Uterus (tissue), 2 donors: ENCODE measurements at regions not wholly inside any gene's neighbourhood (a gene's known extent, or its start where the extent isn't known, plus 50 kb on each side); places are given as distances from the start of the nearest gene placed in this dataset.

ENCODE experiments used
- POLR2A ChIP-seq, 2 donors: fragments of 450-650 bp; IDR thresholded peaks; one replicate each; pipeline ENCODE4 v1.6.1; 2016; ENCODE audit warnings: antibody characterized with exemption in 2 of 2, mild to moderate bottlenecking in 1 of 2, moderate library complexity in 1 of 2
- TF ChIP-seq, protein P1 (sequence below), 4 experiments: fragments of 200-600 bp in 2 of 4; fragments of 450-650 bp in 2 of 4; sonication (generic) in 2 of 4; IDR thresholded peaks; one replicate each; pipeline ENCODE4 v1.5.1; 2016 to 2019; ENCODE audit warnings: antibody characterized with exemption in 4 of 4, mild to moderate bottlenecking in 2 of 4, moderate library complexity in 1 of 4

DNA sequence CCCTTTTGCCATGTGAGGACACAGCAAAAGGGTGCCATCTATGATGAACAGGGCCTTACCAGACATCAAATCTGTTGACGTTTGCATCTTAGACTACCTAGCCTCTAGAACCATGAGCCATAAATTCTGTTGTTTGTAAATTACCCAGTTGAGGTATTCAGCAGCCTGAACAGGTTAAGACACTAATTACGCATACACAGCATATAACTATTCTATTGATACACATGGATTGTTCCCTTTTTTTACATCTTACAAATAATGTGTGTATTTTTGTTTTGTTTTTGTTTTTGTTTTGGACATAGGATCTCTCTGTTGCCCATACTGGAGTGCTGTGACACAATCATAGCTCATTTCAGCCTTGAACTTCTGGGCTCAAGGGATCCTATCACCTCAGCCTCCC is 255.5 kb downstream of the OPA1 start:
- TF ChIP-seq, protein P1, sequence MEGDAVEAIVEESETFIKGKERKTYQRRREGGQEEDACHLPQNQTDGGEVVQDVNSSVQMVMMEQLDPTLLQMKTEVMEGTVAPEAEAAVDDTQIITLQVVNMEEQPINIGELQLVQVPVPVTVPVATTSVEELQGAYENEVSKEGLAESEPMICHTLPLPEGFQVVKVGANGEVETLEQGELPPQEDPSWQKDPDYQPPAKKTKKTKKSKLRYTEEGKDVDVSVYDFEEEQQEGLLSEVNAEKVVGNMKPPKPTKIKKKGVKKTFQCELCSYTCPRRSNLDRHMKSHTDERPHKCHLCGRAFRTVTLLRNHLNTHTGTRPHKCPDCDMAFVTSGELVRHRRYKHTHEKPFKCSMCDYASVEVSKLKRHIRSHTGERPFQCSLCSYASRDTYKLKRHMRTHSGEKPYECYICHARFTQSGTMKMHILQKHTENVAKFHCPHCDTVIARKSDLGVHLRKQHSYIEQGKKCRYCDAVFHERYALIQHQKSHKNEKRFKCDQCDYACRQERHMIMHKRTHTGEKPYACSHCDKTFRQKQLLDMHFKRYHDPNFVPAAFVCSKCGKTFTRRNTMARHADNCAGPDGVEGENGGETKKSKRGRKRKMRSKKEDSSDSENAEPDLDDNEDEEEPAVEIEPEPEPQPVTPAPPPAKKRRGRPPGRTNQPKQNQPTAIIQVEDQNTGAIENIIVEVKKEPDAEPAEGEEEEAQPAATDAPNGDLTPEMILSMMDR (IDR thresholded peaks at IDR 0.05), result no peak
- TF ChIP-seq POLR2A (IDR thresholded peaks at IDR 0.05), result no peak
